ENCODE measurements at regions not wholly inside any gene's neighbourhood (a gene's known extent, or its start where the extent isn't known, plus 50 kb on each side); places are given as distances from the start of the nearest gene placed in this dataset.

DNA sequence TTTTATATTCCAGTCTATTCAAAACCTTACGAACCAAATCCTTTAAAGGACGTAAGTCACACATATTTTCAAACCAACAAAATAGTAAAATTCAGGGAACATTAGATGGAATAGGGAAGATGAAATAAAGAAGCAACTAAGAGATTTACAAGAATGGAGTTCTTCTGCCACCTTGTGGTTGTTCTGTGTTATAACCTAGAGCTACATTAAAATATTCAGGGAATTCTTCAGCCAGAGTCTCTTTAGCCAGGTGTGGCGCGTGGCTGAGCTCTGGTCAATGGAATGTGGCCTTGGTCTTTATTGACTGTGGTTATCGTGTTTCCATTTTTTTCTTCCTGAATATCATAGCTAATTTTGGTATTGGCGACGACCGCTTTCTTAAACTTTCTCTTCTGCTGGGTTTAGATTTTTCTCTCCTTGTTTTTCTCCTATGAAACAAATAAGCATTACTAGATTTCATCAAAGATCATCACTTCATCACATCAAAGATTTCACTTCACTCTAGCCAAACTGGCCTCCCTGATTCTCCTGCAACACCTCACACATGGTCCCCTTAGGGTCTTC, 221.3 kb downstream of the MRPL39 start:
- Histone ChIP-seq H3K9ac (ENCODE audit: low read length) (no peak overlapping the region), H3F3A (ENCODE audit: insufficient read depth, low read length, poor library complexity, severe bottlenecking) (no peaks in the 10 kb centered on the region), H3K9me3 (ENCODE audit: low read length) (no peaks in the 10 kb centered on the region), H3K27ac (ENCODE audit: low read length) (no peak overlapping the region), H3K27me3 (ENCODE audit: insufficient read depth, low read depth, low read length) (no peaks in the 10 kb centered on the region), H3K9me2 (ENCODE audit: insufficient read depth, low read length) (no peaks in the 10 kb centered on the region), H2AFZ (ENCODE audit: low read depth, low read length) (no peak overlapping the region), H3K36me3 (ENCODE audit: insufficient read depth, low read length) (no peaks in the 10 kb centered on the region), H3K4me3 (ENCODE audit: low read length) (no peak overlapping the region), H3K4me2 (ENCODE audit: low read length) (no peak overlapping the region), H3K79me2 (replicated peaks; ENCODE audit: insufficient read depth, low read length) (no peaks in the 10 kb centered on the region), H4K20me1 (ENCODE audit: insufficient read depth) (no peaks in the 10 kb centered on the region)
- TF ChIP-seq TAF1 (IDR thresholded peaks at IDR 0.05; ENCODE audit: low read depth) (no peak), EP300 (conservative IDR thresholded peaks at IDR 0.05; ENCODE audit: poor library complexity, severe bottlenecking) (no peak), RAD21 (conservative IDR thresholded peaks at IDR 0.05) (peak; percentile 90), POLR2AphosphoS5 (IDR thresholded peaks at IDR 0.05) (no peak), REST (IDR thresholded peaks at IDR 0.05; ENCODE audit: borderline replicate concordance) (no peak), SMC3 (conservative IDR thresholded peaks at IDR 0.05; ENCODE audit: poor library complexity) (peak; percentile 88), MXI1 (conservative IDR thresholded peaks at IDR 0.05; ENCODE audit: poor library complexity, severe bottlenecking) (no peak), EZH2 (IDR thresholded peaks at IDR 0.05; ENCODE audit: borderline replicate concordance, insufficient read depth, low read length, poor library complexity, severe bottlenecking) (no peak)
- TF ChIP-seq, protein P1, sequence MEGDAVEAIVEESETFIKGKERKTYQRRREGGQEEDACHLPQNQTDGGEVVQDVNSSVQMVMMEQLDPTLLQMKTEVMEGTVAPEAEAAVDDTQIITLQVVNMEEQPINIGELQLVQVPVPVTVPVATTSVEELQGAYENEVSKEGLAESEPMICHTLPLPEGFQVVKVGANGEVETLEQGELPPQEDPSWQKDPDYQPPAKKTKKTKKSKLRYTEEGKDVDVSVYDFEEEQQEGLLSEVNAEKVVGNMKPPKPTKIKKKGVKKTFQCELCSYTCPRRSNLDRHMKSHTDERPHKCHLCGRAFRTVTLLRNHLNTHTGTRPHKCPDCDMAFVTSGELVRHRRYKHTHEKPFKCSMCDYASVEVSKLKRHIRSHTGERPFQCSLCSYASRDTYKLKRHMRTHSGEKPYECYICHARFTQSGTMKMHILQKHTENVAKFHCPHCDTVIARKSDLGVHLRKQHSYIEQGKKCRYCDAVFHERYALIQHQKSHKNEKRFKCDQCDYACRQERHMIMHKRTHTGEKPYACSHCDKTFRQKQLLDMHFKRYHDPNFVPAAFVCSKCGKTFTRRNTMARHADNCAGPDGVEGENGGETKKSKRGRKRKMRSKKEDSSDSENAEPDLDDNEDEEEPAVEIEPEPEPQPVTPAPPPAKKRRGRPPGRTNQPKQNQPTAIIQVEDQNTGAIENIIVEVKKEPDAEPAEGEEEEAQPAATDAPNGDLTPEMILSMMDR (IDR thresholded peaks at IDR 0.05; ENCODE audit: poor library complexity, severe bottlenecking), result peak; percentile 84

- Histone ChIP-seq H3K4me2 (ENCODE audit: low read length) (peak overlapping the region; percentile 15), H3K9ac (ENCODE audit: low read length) (no peak overlapping the region), H3F3A (ENCODE audit: insufficient read depth, low read length, poor library complexity, severe bottlenecking) (no peaks in the 10 kb centered on the region), H4K20me1 (ENCODE audit: insufficient read depth) (no peaks in the 10 kb centered on the region), H3K79me2 (replicated peaks; ENCODE audit: insufficient read depth, low read length) (no peaks in the 10 kb centered on the region), H3K9me3 (ENCODE audit: low read length) (no peaks in the 10 kb centered on the region), H3K27ac (ENCODE audit: low read length) (peak overlapping the region; percentile 60), H3K27me3 (ENCODE audit: insufficient read depth, low read depth, low read length) (no peaks in the 10 kb centered on the region), H3K9me2 (ENCODE audit: insufficient read depth, low read length) (no peaks in the 10 kb centered on the region), H2AFZ (ENCODE audit: low read depth, low read length) (no peak overlapping the region), H3K36me3 (ENCODE audit: insufficient read depth, low read length) (no peaks in the 10 kb centered on the region), H3K4me3 (ENCODE audit: low read length) (peak overlapping the region; percentile 26)
- TF ChIP-seq REST (IDR thresholded peaks at IDR 0.05; ENCODE audit: borderline replicate concordance) (no peak), SMC3 (conservative IDR thresholded peaks at IDR 0.05; ENCODE audit: poor library complexity) (no peak), EZH2 (IDR thresholded peaks at IDR 0.05; ENCODE audit: borderline replicate concordance, insufficient read depth, low read length, poor library complexity, severe bottlenecking) (no peak), RAD21 (conservative IDR thresholded peaks at IDR 0.05) (no peak), EP300 (conservative IDR thresholded peaks at IDR 0.05; ENCODE audit: poor library complexity, severe bottlenecking) (no peak), TAF1 (IDR thresholded peaks at IDR 0.05; ENCODE audit: low read depth) (no peak), MXI1 (conservative IDR thresholded peaks at IDR 0.05; ENCODE audit: poor library complexity, severe bottlenecking) (no peak), POLR2AphosphoS5 (IDR thresholded peaks at IDR 0.05) (no peak)
- TF ChIP-seq, protein P1 (IDR thresholded peaks at IDR 0.05; ENCODE audit: poor library complexity, severe bottlenecking), result no peak
Observed at GRCh38 chr21:25385341-25385740, 221.9 kb downstream of the MRPL39 start.

All from neural cell (in vitro differentiated cells).